ENCODE measurements at regions not wholly inside any gene's neighbourhood (a gene's known extent, or its start where the extent isn't known, plus 50 kb on each side); places are given as distances from the start of the nearest gene placed in this dataset.

DNA sequence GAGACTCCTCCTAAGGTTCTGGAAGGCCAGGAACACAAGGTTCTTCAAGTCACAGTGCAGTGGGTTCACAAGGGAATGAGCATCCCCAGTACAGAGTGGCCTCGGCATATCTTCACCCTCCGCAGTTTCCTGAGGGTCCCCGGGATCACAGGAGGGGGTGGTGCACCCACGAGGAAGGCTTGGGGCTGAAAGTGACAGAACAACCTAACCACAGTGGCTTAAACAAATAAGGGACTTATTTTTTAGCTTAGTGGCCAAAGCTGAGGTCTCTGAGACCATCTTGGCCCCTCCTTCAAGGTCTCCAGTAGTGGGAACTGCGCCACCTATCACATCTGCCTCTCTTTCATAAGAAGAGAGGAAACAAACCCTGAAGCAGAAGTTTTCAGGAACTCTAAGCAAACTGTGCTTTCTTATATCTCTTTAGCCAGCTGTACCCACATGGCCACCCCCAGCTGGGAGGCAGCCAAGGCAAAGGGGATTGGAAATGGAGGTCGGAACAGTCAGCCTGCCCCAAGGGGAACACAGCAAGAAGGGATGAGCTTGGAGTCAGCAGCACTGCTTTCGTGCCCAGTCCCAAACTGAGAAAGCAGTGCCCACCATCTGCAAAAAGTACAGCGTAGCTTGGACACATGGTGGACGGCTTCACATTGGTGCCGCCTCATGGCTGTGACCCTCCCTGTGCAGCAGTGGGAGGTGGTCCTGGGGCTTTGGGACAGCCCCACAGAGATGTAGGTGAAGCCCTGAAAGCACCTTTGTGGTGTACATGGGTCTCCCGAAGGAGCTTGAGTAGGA is 260.0 kb upstream of the ID2 start:
- WGBS (ENCODE audit: extremely low coverage, insufficient read length, low lambda C conversion rate) = no CpG with 5 or more reads among the region's 11 CpGs
- H3K4me3 Mint-ChIP-seq = no peak overlapping the region
- no peaks in the 10 kb centered on the region for H3K79me1 ChIP-seq (ENCODE audit: insufficient read depth, low read depth, low read length, poor library complexity, severe bottlenecking)
- no peak overlapping the region for H3K23ac ChIP-seq (ENCODE audit: insufficient read length, low read depth, low read length)
- no peak overlapping the region for H3K56ac ChIP-seq (ENCODE audit: insufficient read length, low read depth, low read length)
- H2AK5ac ChIP-seq (ENCODE audit: insufficient read length, low read length) = no peak overlapping the region
- H3K79me2 ChIP-seq (ENCODE audit: insufficient read depth, low read length) = no peaks in the 10 kb centered on the region
- H3K4ac ChIP-seq (ENCODE audit: low read depth, low read length) = no peak overlapping the region
- no peaks in the 10 kb centered on the region for H3K27me3 Mint-ChIP-seq (ENCODE audit: low read depth)
- H3K9me3 Mint-ChIP-seq = peaks cover 0 to 2% of the 10 kb centered on the region in 2 experiments; a peak in 1 of 5 replicates
- no peak overlapping the region for H2AFZ ChIP-seq (ENCODE audit: low read length)
- no peaks in the 10 kb centered on the region for H3K9me3 ChIP-seq (ENCODE audit: control insufficient read depth, low read depth, low read length)
- H3K36me3 Mint-ChIP-seq (ENCODE audit: insufficient read depth in 1 of 3, low read depth in 3 of 3) = peaks cover 0 to 8% (median 5%) of the 10 kb centered on the region in 3 experiments; a peak in 4 of 7 replicates
- TF ChIP-seq, protein P1, sequence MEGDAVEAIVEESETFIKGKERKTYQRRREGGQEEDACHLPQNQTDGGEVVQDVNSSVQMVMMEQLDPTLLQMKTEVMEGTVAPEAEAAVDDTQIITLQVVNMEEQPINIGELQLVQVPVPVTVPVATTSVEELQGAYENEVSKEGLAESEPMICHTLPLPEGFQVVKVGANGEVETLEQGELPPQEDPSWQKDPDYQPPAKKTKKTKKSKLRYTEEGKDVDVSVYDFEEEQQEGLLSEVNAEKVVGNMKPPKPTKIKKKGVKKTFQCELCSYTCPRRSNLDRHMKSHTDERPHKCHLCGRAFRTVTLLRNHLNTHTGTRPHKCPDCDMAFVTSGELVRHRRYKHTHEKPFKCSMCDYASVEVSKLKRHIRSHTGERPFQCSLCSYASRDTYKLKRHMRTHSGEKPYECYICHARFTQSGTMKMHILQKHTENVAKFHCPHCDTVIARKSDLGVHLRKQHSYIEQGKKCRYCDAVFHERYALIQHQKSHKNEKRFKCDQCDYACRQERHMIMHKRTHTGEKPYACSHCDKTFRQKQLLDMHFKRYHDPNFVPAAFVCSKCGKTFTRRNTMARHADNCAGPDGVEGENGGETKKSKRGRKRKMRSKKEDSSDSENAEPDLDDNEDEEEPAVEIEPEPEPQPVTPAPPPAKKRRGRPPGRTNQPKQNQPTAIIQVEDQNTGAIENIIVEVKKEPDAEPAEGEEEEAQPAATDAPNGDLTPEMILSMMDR (conservative IDR thresholded peaks at IDR 0.05) = no peak
- no peak overlapping the region for H2BK20ac ChIP-seq (ENCODE audit: low read depth, low read length, poor library complexity, severe bottlenecking)
- no peaks in the 10 kb centered on the region for H4K20me1 ChIP-seq (ENCODE audit: control insufficient read depth, insufficient read depth, insufficient read length)
- H4K5ac ChIP-seq (ENCODE audit: insufficient read length, low read depth, low read length) = no peak overlapping the region
- no peaks in the 10 kb centered on the region for H3K4me1 ChIP-seq (ENCODE audit: insufficient read depth, low read length)
- no peak overlapping the region for H2BK5ac ChIP-seq (ENCODE audit: insufficient read length, low read length)
- no peak overlapping the region for H3K9ac ChIP-seq (ENCODE audit: extremely low read depth, insufficient read length, low read length)
- H3K27me3 ChIP-seq (ENCODE audit: insufficient read depth, low read length) = no peaks in the 10 kb centered on the region
- H3K14ac ChIP-seq (ENCODE audit: insufficient read depth, low read length) = no peak overlapping the region
- DNase-seq = no peak
- no peak overlapping the region for H3K4me2 ChIP-seq (ENCODE audit: insufficient read depth, insufficient read length, low read length)
- no peak overlapping the region for H3K18ac ChIP-seq (ENCODE audit: insufficient read length, low read depth, low read length)
- no peak overlapping the region for H2BK15ac ChIP-seq (ENCODE audit: low read depth, low read length)
- no peak overlapping the region for H3T11ph ChIP-seq (ENCODE audit: low read length)
- no peak overlapping the region for H3K27ac ChIP-seq (ENCODE audit: insufficient read length, low read depth, low read length)
- no peak overlapping the region for H2BK12ac ChIP-seq (ENCODE audit: insufficient read length, low read depth, low read length)
- no peak overlapping the region for H4K8ac ChIP-seq (replicated peaks; ENCODE audit: insufficient read length, low read depth, low read length)
- H3K4me1 Mint-ChIP-seq = peaks cover 6 to 9% of the 10 kb centered on the region in 2 experiments; a peak in 3 of 4 replicates
- H3K27ac Mint-ChIP-seq = no peak overlapping the region
- no peak overlapping the region for H4K91ac ChIP-seq (ENCODE audit: insufficient read length, low read depth, low read length)
- H3K23me2 ChIP-seq (ENCODE audit: insufficient read length, low read depth, low read length, poor library complexity, severe bottlenecking) = no peaks in the 10 kb centered on the region
- no peak overlapping the region for H2BK120ac ChIP-seq (ENCODE audit: low read depth, low read length, poor library complexity, severe bottlenecking)

Data from H9 (cell line).